ENCODE measurements at regions not wholly inside any gene's neighbourhood (a gene's known extent, or its start where the extent isn't known, plus 50 kb on each side); places are given as distances from the start of the nearest gene placed in this dataset.

GRCh38 chr2:156647377-156648010 lies 211.3 kb downstream of the GPD2 start:
- no peak for DNase-seq (ENCODE audit: low read depth)

GRCh38 chr2:156648522-156648921 lies 212.3 kb downstream of the GPD2 start:
- H3K4me3 ChIP-seq (ENCODE audit: low read depth, low read length) = no peak overlapping the region
- DNase-seq (ENCODE audit: low read depth) = no peak

More at GRCh38 chr2:156647377-156648010, 211.3 kb downstream of the GPD2 start:
- no peak overlapping the region for H3K4me3 ChIP-seq (ENCODE audit: low read depth, low read length)

GRCh38 chr2:156649596-156649995 lies 213.4 kb downstream of the GPD2 start:
- H3K4me3 ChIP-seq (ENCODE audit: low read depth, low read length) = no peak overlapping the region
- DNase-seq (ENCODE audit: low read depth) = no peak

GRCh38 chr2:156652691-156653090 lies 216.5 kb downstream of the GPD2 start:
- DNase-seq (ENCODE audit: low read depth) = no peak
- no peak overlapping the region for H3K4me3 ChIP-seq (ENCODE audit: low read depth, low read length)

- DNase-seq (ENCODE audit: low read depth) = no peak
- H3K4me3 ChIP-seq (ENCODE audit: low read depth, low read length) = no peak overlapping the region
Measured at GRCh38 chr2:156653675-156654074, 217.5 kb downstream of the GPD2 start.

GRCh38 chr2:156657809-156658208 lies 221.6 kb downstream of the GPD2 start:
- H3K4me3 ChIP-seq (ENCODE audit: low read depth, low read length) = no peak overlapping the region
- DNase-seq (ENCODE audit: low read depth) = peak; percentile 4

- H3K4me3 ChIP-seq (ENCODE audit: low read depth, low read length) = no peak overlapping the region
- DNase-seq (ENCODE audit: low read depth) = no peak
Measured at GRCh38 chr2:156659694-156660093, 223.5 kb downstream of the GPD2 start.

- no peak overlapping the region for H3K4me3 ChIP-seq (ENCODE audit: low read depth, low read length)
- DNase-seq (ENCODE audit: low read depth) = no peak
Measured at GRCh38 chr2:156663757-156664409, 227.7 kb downstream of the GPD2 start.

- DNase-seq (ENCODE audit: low read depth) = no peak
- no peak overlapping the region for H3K4me3 ChIP-seq (ENCODE audit: low read depth, low read length)
Measured at GRCh38 chr2:156666130-156666785, 230.1 kb downstream of the GPD2 start.

GRCh38 chr2:156670104-156670503 lies 233.9 kb downstream of the GPD2 start:
- H3K4me3 ChIP-seq (ENCODE audit: low read depth, low read length) = no peak overlapping the region
- DNase-seq (ENCODE audit: low read depth) = no peak

- no peak for DNase-seq (ENCODE audit: low read depth)
- H3K4me3 ChIP-seq (ENCODE audit: low read depth, low read length) = no peak overlapping the region
Measured at GRCh38 chr2:156671706-156672361, 235.7 kb downstream of the GPD2 start.

- no peak for DNase-seq (ENCODE audit: low read depth)
Measured at GRCh38 chr2:156672556-156673332, 236.6 kb downstream of the GPD2 start.

GRCh38 chr2:156673333-156673615 lies 237.1 kb downstream of the GPD2 start:
- DNase-seq (ENCODE audit: low read depth) = no peak
- no peak overlapping the region for H3K4me3 ChIP-seq (ENCODE audit: low read depth, low read length)

More at GRCh38 chr2:156672556-156673332, 236.6 kb downstream of the GPD2 start:
- no peak overlapping the region for H3K4me3 ChIP-seq (ENCODE audit: low read depth, low read length)

GRCh38 chr2:156673981-156674380 lies 237.8 kb downstream of the GPD2 start:
- no peak for DNase-seq (ENCODE audit: low read depth)
- H3K4me3 ChIP-seq (ENCODE audit: low read depth, low read length) = no peak overlapping the region

GRCh38 chr2:156675896-156676295 lies 239.7 kb downstream of the GPD2 start:
- DNase-seq (ENCODE audit: low read depth) = no peak
- H3K4me3 ChIP-seq (ENCODE audit: low read depth, low read length) = no peak overlapping the region

GRCh38 chr2:156679820-156680219 lies 243.6 kb downstream of the GPD2 start:
- no peak for DNase-seq (ENCODE audit: low read depth)

GRCh38 chr2:156680266-156680665 lies 244.1 kb downstream of the GPD2 start:
- no peak for DNase-seq (ENCODE audit: low read depth)
- H3K4me3 ChIP-seq (ENCODE audit: low read depth, low read length) = no peak overlapping the region

More at GRCh38 chr2:156679820-156680219, 243.6 kb downstream of the GPD2 start:
- H3K4me3 ChIP-seq (ENCODE audit: low read depth, low read length) = no peak overlapping the region

- H3K4me3 ChIP-seq (ENCODE audit: low read depth, low read length) = no peak overlapping the region
- DNase-seq (ENCODE audit: low read depth) = no peak
Measured at GRCh38 chr2:156687126-156687525, 250.9 kb downstream of the GPD2 start.

GRCh38 chr2:156687715-156688114 lies 251.5 kb downstream of the GPD2 start:
- H3K4me3 ChIP-seq (ENCODE audit: low read depth, low read length) = no peak overlapping the region
- DNase-seq (ENCODE audit: low read depth) = no peak

- no peak for DNase-seq (ENCODE audit: low read depth)
- no peak overlapping the region for H3K4me3 ChIP-seq (ENCODE audit: low read depth, low read length)
Measured at GRCh38 chr2:156689939-156690338, 253.8 kb downstream of the GPD2 start.

Data from skeletal muscle cell (primary cell).